Activated B cell treated with CpG ODN at 0.5 μM for 24 hours (primary cell): ENCODE measurements at regions not wholly inside any gene's neighbourhood (a gene's known extent, or its start where the extent isn't known, plus 50 kb on each side); places are given as distances from the start of the nearest gene placed in this dataset.

ENCODE experiments used
- ATAC-seq: fragments of 200-7000 bp; cut with Tn5 transposase; one replicate; pipeline ENCODE4 v1.10.0; 2021; ENCODE audit warnings: low read depth, mild to moderate bottlenecking, moderate library complexity
- CTCF ChIA-PET: fragments of 350-600 bp; sonication (Branson Sonifier 250); formaldehyde crosslinking; loops from one replicate; lab custom pipeline; 2021; ENCODE audit warnings: antibody characterized with exemption; lab: Charles Lee
- POLR2A ChIA-PET: fragments of 350-600 bp; sonication (Branson Sonifier 250); formaldehyde crosslinking; loops from one replicate; lab custom pipeline; 2021; ENCODE audit warnings: antibody characterized with exemption; lab: Charles Lee
- DNase-seq: peaks from one replicate; pipeline ENCODE4 v3.0.0; 2022
- H3K27ac Mint-ChIP-seq: one replicate; pipeline ENCODE4 v1.8.0; 2020; ENCODE audit warnings: mixed read lengths
- H3K27me3 Mint-ChIP-seq: one replicate; pipeline ENCODE4 v1.8.0; 2021; ENCODE audit warnings: mixed read lengths
- H3K36me3 Mint-ChIP-seq: one replicate; pipeline ENCODE4 v1.8.0; 2021; ENCODE audit warnings: low read depth, mixed read lengths
- H3K4me1 Mint-ChIP-seq: one replicate; pipeline ENCODE4 v1.8.0; 2021; ENCODE audit warnings: mixed read lengths
- H3K4me3 Mint-ChIP-seq: one replicate; pipeline ENCODE4 v1.8.0; 2020; ENCODE audit warnings: mild to moderate bottlenecking, mixed read lengths
- H3K9me3 Mint-ChIP-seq: one replicate; pipeline ENCODE4 v1.8.0; 2020; ENCODE audit warnings: mixed read lengths
- CTCF ChIP-seq: fragments of 200-600 bp; IDR thresholded peaks from one replicate; pipeline ENCODE4 v1.8.0; 2022; ENCODE audit warnings: antibody characterized with exemption, mild to moderate bottlenecking
- intact Hi-C: fragments of 100-400 bp; cut with micrococcal nuclease; formaldehyde crosslinking; loops from one replicate; pipeline ENCODE4 v1.15.1; 2024

GRCh38 chr1:30058970-30059369 is 664.4 kb downstream of the MATN1 start:
- no peak overlapping the region for H3K27ac Mint-ChIP-seq
- no peaks in the 10 kb centered on the region for H3K4me1 Mint-ChIP-seq
- no peak for TF ChIP-seq CTCF
- no peak for ATAC-seq
- ChIA-PET CTCF (no interaction called here), POLR2A (no interaction called here)
- intact Hi-C loops = no loop called here
- H3K4me3 Mint-ChIP-seq = no peak overlapping the region
- H3K9me3 Mint-ChIP-seq = no peaks in the 10 kb centered on the region
- peaks cover 6% of the 10 kb centered on the region for H3K27me3 Mint-ChIP-seq
- no peak for DNase-seq
- no peaks in the 10 kb centered on the region for H3K36me3 Mint-ChIP-seq

GRCh38 chr1:30054126-30054525 is 669.3 kb downstream of the MATN1 start:
- no peaks in the 10 kb centered on the region for H3K36me3 Mint-ChIP-seq
- no peaks in the 10 kb centered on the region for H3K4me1 Mint-ChIP-seq
- no peaks in the 10 kb centered on the region for H3K9me3 Mint-ChIP-seq
- H3K27me3 Mint-ChIP-seq = peaks cover 15% of the 10 kb centered on the region
- no peak for DNase-seq
- POLR2A ChIA-PET = no interaction called here
- CTCF ChIA-PET = no interaction called here
- no peak for TF ChIP-seq CTCF
- intact Hi-C loops = no loop called here
- H3K27ac Mint-ChIP-seq = no peak overlapping the region
- no peak overlapping the region for H3K4me3 Mint-ChIP-seq
- ATAC-seq = no peak

- intact Hi-C loops = no loop called here
- Mint-ChIP-seq H3K4me1 (no peaks in the 10 kb centered on the region), H3K27ac (no peak overlapping the region), H3K4me3 (no peak overlapping the region), H3K36me3 (no peaks in the 10 kb centered on the region), H3K9me3 (no peaks in the 10 kb centered on the region), H3K27me3 (peaks cover 12% of the 10 kb centered on the region)
- ATAC-seq (no peak), DNase-seq (no peak)
- POLR2A ChIA-PET = no interaction called here
- CTCF ChIA-PET = no interaction called here
- no peak for TF ChIP-seq CTCF
These were observed 671.2 kb downstream of the MATN1 start for GRCh38 chr1:30052178-30052577.

- no peak for ATAC-seq
- no peak for DNase-seq
- intact Hi-C loops = no loop called here
- Mint-ChIP-seq H3K27me3 (peaks cover 12% of the 10 kb centered on the region), H3K27ac (no peak overlapping the region), H3K36me3 (no peaks in the 10 kb centered on the region), H3K4me1 (no peaks in the 10 kb centered on the region), H3K4me3 (no peak overlapping the region), H3K9me3 (no peaks in the 10 kb centered on the region)
- TF ChIP-seq CTCF = no peak
- ChIA-PET POLR2A (no interaction called here), CTCF (no interaction called here)
These were observed 671.6 kb downstream of the MATN1 start for GRCh38 chr1:30051777-30052176.

- ATAC-seq = no peak
These were observed 673.6 kb downstream of the MATN1 start for GRCh38 chr1:30049748-30050296.

More at GRCh38 chr1:30049748-30050296, 673.6 kb downstream of the MATN1 start:
- Mint-ChIP-seq H3K36me3 (no peaks in the 10 kb centered on the region), H3K27ac (no peak overlapping the region), H3K9me3 (no peaks in the 10 kb centered on the region), H3K4me1 (no peaks in the 10 kb centered on the region), H3K4me3 (no peak overlapping the region), H3K27me3 (peaks cover 10% of the 10 kb centered on the region)
- DNase-seq = no peak
- intact Hi-C loops = no loop called here
- ChIA-PET CTCF (no interaction called here), POLR2A (no interaction called here)
- TF ChIP-seq CTCF = no peak
